ENCODE measurements at regions not wholly inside any gene's neighbourhood (a gene's known extent, or its start where the extent isn't known, plus 50 kb on each side); places are given as distances from the start of the nearest gene placed in this dataset.

- no peak for ATAC-seq
These were observed 747.9 kb upstream of the CCDC54 start for GRCh38 chr3:106629215-106629832.

GRCh38 chr3:106631373-106632108, 745.7 kb upstream of the CCDC54 start:
- no peak for ATAC-seq

- ATAC-seq: no peak
These were observed 742.0 kb upstream of the CCDC54 start for GRCh38 chr3:106635271-106635670.

- ATAC-seq: no peak
These were observed 741.4 kb upstream of the CCDC54 start for GRCh38 chr3:106635826-106636225.

- ATAC-seq: no peak
These were observed 736.9 kb upstream of the CCDC54 start for GRCh38 chr3:106640353-106640752.

- ATAC-seq: no peak
These were observed 735.1 kb upstream of the CCDC54 start for GRCh38 chr3:106642161-106642560.

GRCh38 chr3:106643684-106644161, 733.5 kb upstream of the CCDC54 start:
- ATAC-seq: no peak

- ATAC-seq: no peak
These were observed 703.2 kb upstream of the CCDC54 start for GRCh38 chr3:106673926-106674569.

- ATAC-seq: no peak
These were observed 701.8 kb upstream of the CCDC54 start for GRCh38 chr3:106675451-106675850.

- ATAC-seq: no peak
These were observed 698.4 kb upstream of the CCDC54 start for GRCh38 chr3:106678657-106679390.

- ATAC-seq: no peak
These were observed 693.2 kb upstream of the CCDC54 start for GRCh38 chr3:106683953-106684620.

- ATAC-seq: no peak
These were observed 691.5 kb upstream of the CCDC54 start for GRCh38 chr3:106685745-106686144.

- no peak for ATAC-seq
These were observed 689.3 kb upstream of the CCDC54 start for GRCh38 chr3:106687905-106688304.

- ATAC-seq: no peak
These were observed 688.8 kb upstream of the CCDC54 start for GRCh38 chr3:106688464-106688863.

- no peak for ATAC-seq
These were observed 685.8 kb upstream of the CCDC54 start for GRCh38 chr3:106691476-106691875.

GRCh38 chr3:106692624-106693023, 684.6 kb upstream of the CCDC54 start:
- ATAC-seq: no peak

GRCh38 chr3:106699122-106699521, 678.1 kb upstream of the CCDC54 start:
- ATAC-seq: no peak

GRCh38 chr3:106700981-106701380, 676.3 kb upstream of the CCDC54 start:
- ATAC-seq: no peak

GRCh38 chr3:106703524-106703923, 673.7 kb upstream of the CCDC54 start:
- ATAC-seq: no peak

- ATAC-seq: no peak
These were observed 669.9 kb upstream of the CCDC54 start for GRCh38 chr3:106707347-106707746.

GRCh38 chr3:106710596-106710995, 666.6 kb upstream of the CCDC54 start:
- ATAC-seq: no peak

GRCh38 chr3:106711650-106712049, 665.6 kb upstream of the CCDC54 start:
- no peak for ATAC-seq

- ATAC-seq: no peak
These were observed 662.8 kb upstream of the CCDC54 start for GRCh38 chr3:106714400-106714799.

All from activated CD4-positive, CD25-positive, alpha-beta regulatory T cell treated with anti-CD3 and anti-CD28 coated beads, Interleukin-2, amount 50 U/mL, for 24 hours (primary cell).